Spinal cord (tissue), 9 donors: ENCODE measurements at regions not wholly inside any gene's neighbourhood (a gene's known extent, or its start where the extent isn't known, plus 50 kb on each side); places are given as distances from the start of the nearest gene placed in this dataset.
A peak's percentile ranks its signal among the peaks of the same experiment; 100 is the strongest.

Experiments used
- DNase-seq, 6 donors: peaks; one replicate each; pipeline versions ENCODE4 v3.0.0 to v3.0.0-alpha.2; 2013 to 2015; ENCODE audit warnings: low spot score in 6 of 6, low read depth in 4 of 6
- H3K27ac ChIP-seq: one replicate; pipeline ENCODE4 v1.5.1; 2013; ENCODE audit warnings: low read depth, low read length, control low read depth
- H3K27me3 ChIP-seq: one replicate; pipeline ENCODE4 v1.6.1; 2013; ENCODE audit warnings: low read length; ENCODE audit not compliant: control insufficient read depth, insufficient read depth
- H3K36me3 ChIP-seq: one replicate; pipeline ENCODE4 v1.6.1; 2013; ENCODE audit warnings: low read length; ENCODE audit not compliant: control insufficient read depth, insufficient read depth
- H3K4me1 ChIP-seq: one replicate; pipeline ENCODE4 v1.6.1; 2013; ENCODE audit warnings: low read length; ENCODE audit not compliant: control insufficient read depth, insufficient read depth
- H3K4me3 ChIP-seq: one replicate; pipeline ENCODE4 v1.5.1; 2013; ENCODE audit warnings: low read depth, low read length, control low read depth
- H3K9me3 ChIP-seq: one replicate; pipeline ENCODE4 v1.6.1; 2013; ENCODE audit warnings: low read length; ENCODE audit not compliant: control insufficient read depth, insufficient read depth
- WGBS: methylation state at CpG from one replicate; pipeline ENCODE4 v1.1.5; 2013; ENCODE audit warnings: missing lambda C conversion rate; ENCODE audit not compliant: insufficient coverage; 5-methylcytosine and 5-hydroxymethylcytosine counted together
- donor health status: healthy.

DNA sequence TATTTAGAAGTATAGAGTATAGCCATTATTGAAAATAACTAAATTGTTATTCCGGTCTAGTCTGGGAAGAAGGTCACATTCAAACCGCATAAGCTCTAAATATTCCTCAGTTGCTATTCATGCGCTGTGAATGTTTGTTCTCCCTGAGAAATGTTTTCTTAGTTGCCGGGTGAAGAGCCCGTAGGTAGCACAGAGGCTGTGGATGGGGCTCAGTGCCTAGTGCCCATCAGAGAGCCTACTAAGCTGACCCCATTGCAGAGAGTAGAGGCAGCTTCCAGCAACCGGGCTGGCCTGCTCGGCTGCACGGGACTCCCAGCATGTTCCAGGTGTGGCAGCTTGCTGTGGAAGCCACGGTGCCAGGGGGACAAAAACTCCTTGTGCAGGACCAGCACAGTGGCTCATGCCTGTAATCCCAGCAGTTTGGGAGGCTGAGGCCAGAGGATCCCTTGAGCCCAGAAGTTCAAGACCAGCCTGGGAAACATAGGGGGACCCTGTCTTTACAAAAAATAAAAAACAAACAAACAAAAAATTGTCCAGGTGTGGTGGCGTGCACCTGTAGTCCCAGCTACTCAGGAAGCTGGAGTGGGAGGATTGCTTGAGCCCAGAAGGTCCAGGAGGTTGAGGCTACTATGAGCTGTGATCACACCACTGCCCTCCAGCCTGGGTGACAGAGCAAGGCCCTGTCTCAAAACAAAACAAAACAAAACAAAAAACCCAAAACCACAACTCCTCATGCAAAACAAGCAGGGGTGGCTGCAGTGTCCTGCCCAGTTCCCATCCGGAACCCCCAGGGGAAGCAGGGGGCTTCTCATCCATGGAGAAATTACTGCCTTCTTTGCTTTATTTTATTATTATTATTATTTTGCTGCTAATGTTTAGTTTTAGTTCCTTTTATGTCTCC lies 82.5 kb downstream of the KCTD15 start:
- H3K27me3 ChIP-seq, result peaks cover 3% of the 10 kb centered on the region
- no peak overlapping the region for H3K27ac ChIP-seq
- H3K36me3 ChIP-seq, result no peaks in the 10 kb centered on the region
- no peaks in the 10 kb centered on the region for H3K9me3 ChIP-seq
- WGBS, result 71% methylated on average over 7 of the region's 11 CpGs
- no peak for DNase-seq
- H3K4me1 ChIP-seq, result peaks cover 42% of the 10 kb centered on the region
- no peak overlapping the region for H3K4me3 ChIP-seq

DNA sequence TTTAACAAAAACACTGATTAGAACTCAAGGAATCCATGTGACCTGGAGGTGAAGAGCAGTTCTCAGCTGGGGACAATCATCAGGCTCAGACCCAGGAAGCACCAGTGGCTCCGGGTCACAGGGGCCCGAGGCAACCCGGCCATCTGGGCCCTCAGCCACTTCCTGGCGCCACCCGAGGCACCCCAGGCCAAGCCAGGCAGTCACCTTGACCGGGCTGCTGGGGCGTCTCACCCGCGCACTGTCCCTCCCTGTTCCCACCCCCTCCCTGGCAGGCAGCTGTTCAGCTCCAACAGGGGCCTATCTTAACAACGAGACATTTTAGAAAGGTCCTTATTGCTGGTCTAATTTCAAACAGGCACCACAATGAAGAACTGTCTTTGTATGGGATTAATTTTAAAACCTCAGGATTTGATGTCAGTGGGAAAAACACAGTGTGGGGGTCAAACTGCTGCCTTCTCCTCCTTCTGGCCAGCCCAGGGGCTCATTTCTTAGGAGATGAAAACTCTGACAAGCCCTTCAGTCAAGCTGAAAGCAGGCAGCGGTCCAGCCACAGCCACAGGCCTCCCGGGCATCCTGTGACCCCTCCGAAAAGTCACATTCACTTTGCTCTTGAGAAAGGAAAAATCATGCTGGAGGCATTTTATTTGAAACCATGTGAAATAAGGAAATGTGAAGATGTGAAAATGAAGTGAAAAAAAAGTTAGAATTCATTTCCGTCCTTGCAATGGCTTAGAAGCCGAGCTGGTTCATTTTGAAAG lies 83.3 kb downstream of the KCTD15 start:
- no peak overlapping the region for H3K4me3 ChIP-seq
- no peaks in the 10 kb centered on the region for H3K36me3 ChIP-seq
- H3K27me3 ChIP-seq, result peaks cover 3% of the 10 kb centered on the region
- WGBS, result 46% methylated on average over 13 of the region's 15 CpGs
- peaks cover 42% of the 10 kb centered on the region for H3K4me1 ChIP-seq
- H3K9me3 ChIP-seq, result no peaks in the 10 kb centered on the region
- H3K27ac ChIP-seq, result peak overlapping the region; percentile 45
- DNase-seq, result no peak

- 38% methylated on average over 10 of the region's 12 CpGs for WGBS
- Histone ChIP-seq H3K4me1 (peaks cover 32% of the 10 kb centered on the region), H3K36me3 (no peaks in the 10 kb centered on the region), H3K4me3 (no peak overlapping the region), H3K27me3 (peaks cover 1% of the 10 kb centered on the region), H3K9me3 (no peaks in the 10 kb centered on the region), H3K27ac (peak overlapping the region; percentile 57)
- no peak for DNase-seq
Measured at GRCh38 chr19:33883859-33884519, 87.3 kb downstream of the KCTD15 start.

DNA sequence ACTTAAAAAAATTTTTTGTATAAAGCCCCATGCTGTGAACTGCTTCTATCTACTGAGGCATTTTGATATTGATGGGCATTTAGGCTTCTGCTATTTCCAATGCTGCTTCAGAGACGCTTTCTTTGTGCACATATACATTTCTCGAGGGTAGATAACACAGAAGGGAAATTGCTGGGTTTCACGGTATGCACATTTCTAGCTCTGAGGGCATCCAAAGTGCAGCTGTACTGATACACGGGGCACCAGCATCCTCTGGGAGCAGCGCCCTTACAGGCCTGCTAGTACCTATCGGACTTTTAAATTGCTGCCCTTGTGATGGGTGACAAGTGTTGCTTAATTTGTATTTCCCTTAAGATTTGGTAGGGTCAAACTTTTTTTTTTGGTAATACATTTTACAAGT lies 88.6 kb downstream of the KCTD15 start:
- no peak overlapping the region for H3K27ac ChIP-seq
- WGBS, result 61% methylated on average over 5 of the region's 6 CpGs
- DNase-seq, result no peak
- H3K4me3 ChIP-seq, result no peak overlapping the region
- H3K9me3 ChIP-seq, result no peaks in the 10 kb centered on the region
- no peaks in the 10 kb centered on the region for H3K36me3 ChIP-seq
- H3K4me1 ChIP-seq, result peaks cover 19% of the 10 kb centered on the region
- H3K27me3 ChIP-seq, result no peaks in the 10 kb centered on the region

- Histone ChIP-seq H3K4me1 (peaks cover 19% of the 10 kb centered on the region), H3K36me3 (no peaks in the 10 kb centered on the region), H3K27me3 (no peaks in the 10 kb centered on the region), H3K27ac (no peak overlapping the region), H3K4me3 (no peak overlapping the region), H3K9me3 (no peaks in the 10 kb centered on the region)
- WGBS, result 36% methylated on average over 11 of the region's 11 CpGs
- DNase-seq, result peak in 1 of 6 donors; percentile 62
Measured at GRCh38 chr19:33887891-33888290, 91.2 kb downstream of the KCTD15 start.

- peaks cover 15% of the 10 kb centered on the region for H3K4me1 ChIP-seq
- H3K4me3 ChIP-seq, result no peak overlapping the region
- no peaks in the 10 kb centered on the region for H3K9me3 ChIP-seq
- no peak overlapping the region for H3K27ac ChIP-seq
- H3K36me3 ChIP-seq, result no peaks in the 10 kb centered on the region
- H3K27me3 ChIP-seq, result no peaks in the 10 kb centered on the region
- DNase-seq, result no peak
- 90% methylated on average over 3 of the region's 3 CpGs for WGBS
Measured at GRCh38 chr19:33888665-33889064, 92.0 kb downstream of the KCTD15 start.

- Histone ChIP-seq H3K27ac (no peak overlapping the region), H3K4me3 (no peak overlapping the region), H3K4me1 (peaks cover 12% of the 10 kb centered on the region), H3K9me3 (no peaks in the 10 kb centered on the region), H3K27me3 (no peaks in the 10 kb centered on the region), H3K36me3 (no peaks in the 10 kb centered on the region)
- no CpG with 5 or more reads among the region's 2 CpGs for WGBS
- DNase-seq, result no peak
Measured at GRCh38 chr19:33890569-33890968, 93.9 kb downstream of the KCTD15 start.

DNA sequence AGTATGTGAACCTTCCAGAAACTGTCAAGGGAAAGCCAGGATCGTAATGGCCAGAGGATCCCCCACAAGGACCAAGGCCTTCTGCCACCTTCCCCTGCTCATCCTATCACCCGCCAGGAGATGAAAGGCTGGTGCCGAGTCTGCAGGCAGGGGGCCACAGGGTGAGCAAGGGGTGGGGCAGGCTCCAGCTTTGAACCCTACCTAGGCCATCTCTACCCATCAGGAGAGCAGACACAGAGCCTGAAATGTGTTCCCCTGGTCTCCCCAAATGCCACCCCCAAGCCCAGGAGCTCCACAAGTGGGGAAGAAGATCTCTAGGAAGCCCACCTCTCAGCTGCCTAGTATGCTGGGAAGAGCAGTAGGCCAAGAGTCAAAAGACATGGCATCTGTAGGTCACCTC lies 95.1 kb downstream of the KCTD15 start:
- H3K4me1 ChIP-seq, result peaks cover 12% of the 10 kb centered on the region
- no peaks in the 10 kb centered on the region for H3K27me3 ChIP-seq
- no peak for DNase-seq
- 88% methylated on average over 2 of the region's 3 CpGs for WGBS
- no peaks in the 10 kb centered on the region for H3K36me3 ChIP-seq
- no peaks in the 10 kb centered on the region for H3K9me3 ChIP-seq
- H3K27ac ChIP-seq, result no peak overlapping the region
- no peak overlapping the region for H3K4me3 ChIP-seq

- H3K27ac ChIP-seq, result no peak overlapping the region
- H3K36me3 ChIP-seq, result no peaks in the 10 kb centered on the region
- DNase-seq, result no peak
- H3K9me3 ChIP-seq, result peaks cover 5% of the 10 kb centered on the region
- H3K4me3 ChIP-seq, result no peak overlapping the region
- H3K27me3 ChIP-seq, result no peaks in the 10 kb centered on the region
- H3K4me1 ChIP-seq, result no peaks in the 10 kb centered on the region
- WGBS, result 83% methylated on average over 11 of the region's 11 CpGs
Measured at GRCh38 chr19:33894787-33895186, 98.1 kb downstream of the KCTD15 start.
